A204.1 (cell line): ENCODE measurements at regions not wholly inside any gene's neighbourhood (a gene's known extent, or its start where the extent isn't known, plus 50 kb on each side); places are given as distances from the start of the nearest gene placed in this dataset.

ENCODE experiments used
- FAIRE-seq: peaks from 2 replicates; lab custom pipeline; 2012; peaks lifted over from hg19 to GRCh38; lab: Jason Lieb, UNC

GRCh38 chr13:22061806-22062391 lies 391.0 kb downstream of the FGF9 start:
- FAIRE-seq: no peak

GRCh38 chr13:22062478-22063205 lies 391.8 kb downstream of the FGF9 start:
- FAIRE-seq: no peak

GRCh38 chr13:22063416-22064124 lies 392.7 kb downstream of the FGF9 start:
- no peak for FAIRE-seq

GRCh38 chr13:22064854-22065620 lies 394.2 kb downstream of the FGF9 start:
- no peak for FAIRE-seq

- FAIRE-seq: no peak
Measured at GRCh38 chr13:22073718-22074117, 402.8 kb downstream of the FGF9 start.

GRCh38 chr13:22074403-22074802 lies 403.5 kb downstream of the FGF9 start:
- FAIRE-seq: no peak

GRCh38 chr13:22076658-22077057 lies 405.8 kb downstream of the FGF9 start:
- FAIRE-seq: no peak

GRCh38 chr13:22077205-22077683 lies 406.4 kb downstream of the FGF9 start:
- FAIRE-seq: no peak

GRCh38 chr13:22077764-22078163 lies 406.9 kb downstream of the FGF9 start:
- FAIRE-seq: no peak

GRCh38 chr13:22079961-22080360 lies 409.1 kb downstream of the FGF9 start:
- FAIRE-seq: no peak

- FAIRE-seq: no peak
Measured at GRCh38 chr13:22080832-22081231, 410.0 kb downstream of the FGF9 start.

GRCh38 chr13:22081430-22081829 lies 410.6 kb downstream of the FGF9 start:
- FAIRE-seq: no peak

- FAIRE-seq: no peak
Measured at GRCh38 chr13:22082030-22082429, 411.2 kb downstream of the FGF9 start.

GRCh38 chr13:22082437-22083100 lies 411.7 kb downstream of the FGF9 start:
- no peak for FAIRE-seq

GRCh38 chr13:22085001-22085400 lies 414.1 kb downstream of the FGF9 start:
- FAIRE-seq: no peak

- FAIRE-seq: no peak
Measured at GRCh38 chr13:22086597-22087330, 415.9 kb downstream of the FGF9 start.

GRCh38 chr13:22090106-22090505 lies 419.2 kb downstream of the FGF9 start:
- FAIRE-seq: no peak

- no peak for FAIRE-seq
Measured at GRCh38 chr13:22091222-22091970, 420.5 kb downstream of the FGF9 start.

GRCh38 chr13:22091971-22092300 lies 421.1 kb downstream of the FGF9 start:
- FAIRE-seq: no peak

GRCh38 chr13:22092791-22093560 lies 422.1 kb downstream of the FGF9 start:
- no peak for FAIRE-seq
